ENCODE measurements at regions not wholly inside any gene's neighbourhood (a gene's known extent, or its start where the extent isn't known, plus 50 kb on each side); places are given as distances from the start of the nearest gene placed in this dataset.
"Not testable (repeated sequence)": the region's sequence is repeated elsewhere in the genome, so short reads cannot be mapped to it uniquely, and the experiment has no call there.

GRCh38 chr13:112194579-112194978 is 127.6 kb downstream of the SOX1 start:
- DNase-seq, result no peak

- no peak for DNase-seq
Observed at GRCh38 chr13:112198396-112199010, 131.6 kb downstream of the SOX1 start.

- DNase-seq, result no peak
Observed at GRCh38 chr13:112200200-112200599, 133.3 kb downstream of the SOX1 start.

- DNase-seq, result no peak
Observed at GRCh38 chr13:112202266-112202665, 135.3 kb downstream of the SOX1 start.

GRCh38 chr13:112202966-112203365 is 136.0 kb downstream of the SOX1 start:
- DNase-seq, result no peak

GRCh38 chr13:112203614-112204013 is 136.7 kb downstream of the SOX1 start:
- no peak for DNase-seq

- no peak for DNase-seq
Observed at GRCh38 chr13:112204346-112205327, 137.7 kb downstream of the SOX1 start.

GRCh38 chr13:112205990-112206389 is 139.0 kb downstream of the SOX1 start:
- DNase-seq, result no peak

- no peak for DNase-seq
Observed at GRCh38 chr13:112207129-112207528, 140.2 kb downstream of the SOX1 start.

GRCh38 chr13:112208656-112209055 is 141.7 kb downstream of the SOX1 start:
- DNase-seq, result no peak

GRCh38 chr13:112209266-112209665 is 142.3 kb downstream of the SOX1 start:
- no peak for DNase-seq

- no peak for DNase-seq
Observed at GRCh38 chr13:112209711-112210110, 142.8 kb downstream of the SOX1 start.

GRCh38 chr13:112210371-112210770 is 143.4 kb downstream of the SOX1 start:
- no peak for DNase-seq

GRCh38 chr13:112212533-112212932 is 145.6 kb downstream of the SOX1 start:
- DNase-seq, result no peak

GRCh38 chr13:112213467-112214255 is 146.7 kb downstream of the SOX1 start:
- DNase-seq, result peak; percentile 54

- DNase-seq, result no peak
Observed at GRCh38 chr13:112215871-112216270, 148.9 kb downstream of the SOX1 start.

- no peak for DNase-seq
Observed at GRCh38 chr13:112217431-112217830, 150.5 kb downstream of the SOX1 start.

GRCh38 chr13:112218416-112218815 is 151.5 kb downstream of the SOX1 start:
- no peak for DNase-seq

GRCh38 chr13:112219740-112220139 is 152.8 kb downstream of the SOX1 start:
- no peak for DNase-seq

- no peak for DNase-seq
Observed at GRCh38 chr13:112220296-112220875, 153.4 kb downstream of the SOX1 start.

- no peak for DNase-seq
Observed at GRCh38 chr13:112220925-112221324, 154.0 kb downstream of the SOX1 start.

- DNase-seq, result no peak
Observed at GRCh38 chr13:112222971-112223370, 153.2 kb upstream of the SPACA7 start.

GRCh38 chr13:112223929-112224328 is 152.2 kb upstream of the SPACA7 start:
- DNase-seq, result not testable (repeated sequence)
